ENCODE measurements at regions not wholly inside any gene's neighbourhood (a gene's known extent, or its start where the extent isn't known, plus 50 kb on each side); places are given as distances from the start of the nearest gene placed in this dataset.

DNA sequence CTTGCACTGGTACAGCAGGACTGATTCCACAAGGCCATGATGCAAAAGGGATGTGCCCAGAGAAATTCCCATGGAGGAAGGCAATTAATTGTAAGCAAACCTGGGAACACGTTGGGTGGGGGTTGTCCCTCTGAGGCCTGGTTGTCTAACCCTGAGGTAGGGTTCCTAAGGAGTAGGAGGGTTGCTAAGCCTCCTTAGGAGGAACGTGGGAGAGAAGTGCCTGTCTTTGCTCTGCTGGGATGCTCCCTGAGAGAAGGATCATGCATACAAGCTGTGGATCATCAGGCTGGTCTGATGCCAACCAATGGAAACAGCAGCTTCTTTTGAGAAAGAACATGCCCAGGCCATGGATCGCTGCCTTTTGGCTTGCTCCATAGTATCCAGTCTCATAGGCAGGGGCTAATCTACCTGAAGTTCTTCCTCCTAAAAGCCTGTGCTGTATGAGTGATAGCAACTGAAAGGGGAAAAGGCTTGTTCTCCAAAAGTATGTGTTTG lies 203.7 kb upstream of the NPVF start:
- TF ChIP-seq CTCF (IDR thresholded peaks at IDR 0.05; ENCODE audit: control insufficient read depth, insufficient read depth, low read depth, low read length, missing control alignments): no peak
- H3K4me3 ChIP-seq (ENCODE audit: control insufficient read depth, low read depth, low read length): no peak overlapping the region

GRCh38 chr7:25432807-25433206 lies 204.5 kb upstream of the NPVF start:
- no peak for DNase-seq (ENCODE audit: low read depth)
- H3K4me3 ChIP-seq (ENCODE audit: control insufficient read depth, low read depth, low read length): no peak overlapping the region
- no peak for TF ChIP-seq CTCF (IDR thresholded peaks at IDR 0.05; ENCODE audit: control insufficient read depth, insufficient read depth, low read depth, low read length, missing control alignments)

More for the DNA sequence above, 203.7 kb upstream of the NPVF start:
- DNase-seq (ENCODE audit: low read depth): no peak

GRCh38 chr7:25436413-25436812 lies 208.1 kb upstream of the NPVF start:
- no peak overlapping the region for H3K4me3 ChIP-seq (ENCODE audit: control insufficient read depth, low read depth, low read length)
- TF ChIP-seq CTCF (IDR thresholded peaks at IDR 0.05; ENCODE audit: control insufficient read depth, insufficient read depth, low read depth, low read length, missing control alignments): no peak
- no peak for DNase-seq (ENCODE audit: low read depth)

- no peak overlapping the region for H3K4me3 ChIP-seq (ENCODE audit: control insufficient read depth, low read depth, low read length)
- DNase-seq (ENCODE audit: low read depth): no peak
These were observed 209.0 kb upstream of the NPVF start for GRCh38 chr7:25437308-25437707.

GRCh38 chr7:25444991-25445390 lies 216.7 kb upstream of the NPVF start:
- no peak for DNase-seq (ENCODE audit: low read depth)
- no peak overlapping the region for H3K4me3 ChIP-seq (ENCODE audit: control insufficient read depth, low read depth, low read length)
- no peak for TF ChIP-seq CTCF (IDR thresholded peaks at IDR 0.05; ENCODE audit: control insufficient read depth, insufficient read depth, low read depth, low read length, missing control alignments)

More at GRCh38 chr7:25437308-25437707, 209.0 kb upstream of the NPVF start:
- TF ChIP-seq CTCF (IDR thresholded peaks at IDR 0.05; ENCODE audit: control insufficient read depth, insufficient read depth, low read depth, low read length, missing control alignments): no peak

- no peak for TF ChIP-seq CTCF (IDR thresholded peaks at IDR 0.05; ENCODE audit: control insufficient read depth, insufficient read depth, low read depth, low read length, missing control alignments)
- no peak overlapping the region for H3K4me3 ChIP-seq (ENCODE audit: control insufficient read depth, low read depth, low read length)
- DNase-seq (ENCODE audit: low read depth): no peak
These were observed 220.0 kb upstream of the NPVF start for GRCh38 chr7:25448301-25448700.

DNA sequence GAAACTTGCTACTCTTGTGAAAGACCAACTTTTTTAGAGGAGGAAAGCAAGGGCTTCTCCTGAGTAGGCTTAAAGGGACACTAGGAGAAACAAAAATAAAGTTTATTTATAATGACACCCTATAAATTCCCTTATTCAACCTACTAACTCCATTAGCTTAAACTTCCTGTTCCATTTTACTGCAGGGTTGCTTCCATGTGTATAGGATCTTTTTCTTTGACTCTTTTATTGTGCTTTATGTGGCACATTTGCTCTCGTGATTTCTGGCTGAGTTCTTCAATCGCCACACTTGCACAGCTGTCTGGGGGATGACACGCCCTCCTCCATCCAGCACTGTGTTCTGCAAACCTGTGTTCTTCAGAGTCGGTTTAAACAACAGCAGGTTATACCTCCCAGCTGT lies 225.7 kb upstream of the NPVF start:
- no peak for DNase-seq (ENCODE audit: low read depth)
- no peak for TF ChIP-seq CTCF (IDR thresholded peaks at IDR 0.05; ENCODE audit: control insufficient read depth, insufficient read depth, low read depth, low read length, missing control alignments)
- no peak overlapping the region for H3K4me3 ChIP-seq (ENCODE audit: control insufficient read depth, low read depth, low read length)
